HFFc6 (cell line): ENCODE measurements at regions not wholly inside any gene's neighbourhood (a gene's known extent, or its start where the extent isn't known, plus 50 kb on each side); places are given as distances from the start of the nearest gene placed in this dataset.
A peak's percentile ranks its signal among the peaks of the same experiment; 100 is the strongest.

Experiments
- DNase-seq: peaks from one replicate; pipeline ENCODE4 v3.0.0-alpha.2; 2018
- H3K27ac Mint-ChIP-seq: 2 replicates; pipeline ENCODE4 v1.8.0; 2020; ENCODE audit warnings: mild to moderate bottlenecking, mixed read lengths
- H3K27me3 Mint-ChIP-seq: 2 replicates; pipeline ENCODE4 v1.8.0; 2021; ENCODE audit warnings: mild to moderate bottlenecking, moderate library complexity, mixed read lengths; ENCODE audit not compliant: insufficient read depth
- H3K36me3 Mint-ChIP-seq: 2 replicates; pipeline ENCODE4 v1.8.0; 2021; ENCODE audit warnings: low read depth, mixed read lengths
- H3K4me1 Mint-ChIP-seq: 2 replicates; pipeline ENCODE4 v1.8.0; 2020; ENCODE audit warnings: low read depth, mixed read lengths
- H3K4me3 Mint-ChIP-seq: 2 replicates; pipeline ENCODE4 v1.8.0; 2020; ENCODE audit warnings: mild to moderate bottlenecking, moderate library complexity, mixed read lengths
- H3K9me3 Mint-ChIP-seq: 2 replicates; pipeline ENCODE4 v1.8.0; 2020; ENCODE audit warnings: mild to moderate bottlenecking, mixed read lengths
- TF ChIP-seq, protein P1 (sequence below): fragments of 200-600 bp; sonication (generic); IDR thresholded peaks from 2 replicates; pipeline ENCODE4 v1.5.0; 2021; ENCODE audit warnings: antibody characterized with exemption, mild to moderate bottlenecking

DNA sequence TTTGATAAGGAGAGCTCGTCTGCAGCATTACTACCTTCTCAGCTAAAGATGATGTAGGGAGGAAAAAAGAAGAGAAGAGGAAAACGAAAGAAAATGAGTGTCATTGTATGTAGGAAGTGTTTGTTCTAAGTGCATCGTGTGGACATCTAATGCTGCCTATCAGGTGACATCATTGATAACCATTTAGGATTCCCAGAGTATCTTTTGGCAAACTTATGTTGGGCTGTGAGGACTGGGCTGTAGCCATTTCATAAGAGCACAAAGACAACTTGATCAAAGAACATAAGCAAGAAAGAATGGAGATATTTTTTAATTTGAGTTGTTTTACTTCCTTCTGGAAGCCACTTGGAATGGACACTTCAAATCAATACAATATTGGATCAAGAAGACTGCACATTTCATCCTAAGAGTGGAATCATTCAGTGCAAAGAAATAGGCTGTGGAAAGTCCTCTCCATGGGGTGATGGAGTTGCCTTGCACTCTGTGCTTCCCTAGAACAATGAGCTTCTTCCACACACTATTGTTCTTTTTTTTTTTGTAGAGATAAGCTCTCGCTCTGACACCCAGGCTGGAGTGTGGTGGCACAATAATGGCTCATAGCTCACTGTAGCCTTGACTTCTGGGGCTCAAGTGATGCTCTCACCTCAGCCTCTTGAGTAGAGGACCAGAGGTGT is 52.4 kb upstream of the UBL3 start:
- peaks cover 8% of the 10 kb centered on the region; the same call in 1 of the 2 replicates for H3K36me3 Mint-ChIP-seq
- TF ChIP-seq, protein P1, sequence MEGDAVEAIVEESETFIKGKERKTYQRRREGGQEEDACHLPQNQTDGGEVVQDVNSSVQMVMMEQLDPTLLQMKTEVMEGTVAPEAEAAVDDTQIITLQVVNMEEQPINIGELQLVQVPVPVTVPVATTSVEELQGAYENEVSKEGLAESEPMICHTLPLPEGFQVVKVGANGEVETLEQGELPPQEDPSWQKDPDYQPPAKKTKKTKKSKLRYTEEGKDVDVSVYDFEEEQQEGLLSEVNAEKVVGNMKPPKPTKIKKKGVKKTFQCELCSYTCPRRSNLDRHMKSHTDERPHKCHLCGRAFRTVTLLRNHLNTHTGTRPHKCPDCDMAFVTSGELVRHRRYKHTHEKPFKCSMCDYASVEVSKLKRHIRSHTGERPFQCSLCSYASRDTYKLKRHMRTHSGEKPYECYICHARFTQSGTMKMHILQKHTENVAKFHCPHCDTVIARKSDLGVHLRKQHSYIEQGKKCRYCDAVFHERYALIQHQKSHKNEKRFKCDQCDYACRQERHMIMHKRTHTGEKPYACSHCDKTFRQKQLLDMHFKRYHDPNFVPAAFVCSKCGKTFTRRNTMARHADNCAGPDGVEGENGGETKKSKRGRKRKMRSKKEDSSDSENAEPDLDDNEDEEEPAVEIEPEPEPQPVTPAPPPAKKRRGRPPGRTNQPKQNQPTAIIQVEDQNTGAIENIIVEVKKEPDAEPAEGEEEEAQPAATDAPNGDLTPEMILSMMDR, result no peak
- H3K4me3 Mint-ChIP-seq, result peak overlapping the region; percentile 79
- H3K27me3 Mint-ChIP-seq, result peaks cover 3% of the 10 kb centered on the region
- H3K9me3 Mint-ChIP-seq, result peaks cover 7% of the 10 kb centered on the region; the same call in 1 of the 2 replicates
- peak overlapping the region; percentile 57 for H3K27ac Mint-ChIP-seq
- H3K4me1 Mint-ChIP-seq, result peaks cover 27% of the 10 kb centered on the region
- DNase-seq, result no peak

DNA sequence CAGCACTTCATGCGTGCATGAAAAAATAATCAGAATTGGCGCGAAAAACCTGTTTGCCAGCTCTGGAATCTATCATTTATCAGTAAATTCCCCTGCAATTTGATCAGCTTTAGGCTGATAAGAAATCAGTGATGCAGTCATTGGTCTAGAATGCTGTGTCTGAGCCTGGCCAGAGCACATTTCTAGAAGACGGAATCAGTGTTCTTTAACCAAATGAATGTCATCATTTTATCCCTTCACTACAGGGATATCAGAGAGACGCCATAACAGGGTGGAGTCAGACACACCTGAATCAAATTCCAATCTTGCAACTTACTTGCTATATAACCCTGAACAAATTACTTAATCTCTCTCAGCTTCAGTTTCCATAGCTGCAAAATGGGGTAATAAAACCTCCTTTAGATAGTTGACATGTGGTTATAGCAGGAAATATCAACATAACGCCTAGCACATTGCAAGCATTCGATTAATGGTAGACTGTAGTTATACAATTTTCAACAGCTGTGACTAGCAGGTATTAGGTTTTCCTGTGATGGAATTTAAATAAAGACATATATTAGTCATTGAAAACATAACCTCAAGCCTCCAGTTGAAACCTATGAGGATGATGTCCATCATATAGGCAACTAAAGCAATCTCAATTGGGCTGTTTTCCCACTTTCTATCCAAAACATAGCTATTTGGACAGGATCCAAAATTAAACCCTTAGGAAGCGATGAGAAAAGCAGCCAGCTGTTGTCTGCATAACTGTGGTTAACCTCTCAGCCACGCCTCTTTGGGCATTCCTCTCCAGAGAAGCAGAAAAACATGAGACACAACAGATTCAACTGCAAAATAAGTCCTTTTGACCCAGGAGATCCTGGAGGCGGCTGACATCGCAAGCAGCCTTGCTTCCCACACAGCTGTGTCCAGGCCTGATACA is 51.6 kb upstream of the UBL3 start:
- peak overlapping the region; percentile 79 for H3K4me3 Mint-ChIP-seq
- H3K9me3 Mint-ChIP-seq, result peaks cover 7% of the 10 kb centered on the region; the same call in 1 of the 2 replicates
- peaks cover 8% of the 10 kb centered on the region; the same call in 1 of the 2 replicates for H3K36me3 Mint-ChIP-seq
- H3K27me3 Mint-ChIP-seq, result peaks cover 3% of the 10 kb centered on the region
- H3K27ac Mint-ChIP-seq, result peak overlapping the region; percentile 57
- peak; percentile 83 for DNase-seq
- H3K4me1 Mint-ChIP-seq, result peaks cover 23% of the 10 kb centered on the region
- TF ChIP-seq, protein P1, result no peak
